ENCODE measurements at regions not wholly inside any gene's neighbourhood (a gene's known extent, or its start where the extent isn't known, plus 50 kb on each side); places are given as distances from the start of the nearest gene placed in this dataset.
"Not testable (repeated sequence)": the region's sequence is repeated elsewhere in the genome, so short reads cannot be mapped to it uniquely, and the experiment has no call there.

DNA sequence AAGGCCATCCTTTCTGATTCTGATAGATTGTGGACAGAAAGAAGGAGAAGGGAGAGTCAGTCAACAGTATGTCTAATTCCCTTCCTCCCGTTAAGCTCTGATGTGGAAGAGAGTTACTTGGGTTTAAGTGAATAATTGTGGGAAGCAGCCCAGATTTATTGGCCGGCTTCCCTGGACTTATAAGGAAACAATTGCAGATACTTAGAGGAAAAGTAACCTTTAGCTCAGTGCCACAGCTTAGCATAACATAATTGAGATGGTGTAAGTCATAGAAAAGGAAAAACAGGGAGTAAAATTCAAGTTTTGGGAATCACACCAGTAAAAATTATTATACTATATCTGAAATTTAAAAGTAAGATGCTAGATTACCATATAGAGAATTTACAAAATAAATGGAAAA is 1475.8 kb downstream of the KHDRBS2 start:
- H3K4me1 Mint-ChIP-seq; H3K36me3 Mint-ChIP-seq (ENCODE audit: low read depth); H3K27ac Mint-ChIP-seq (ENCODE audit: unreplicated experiment); H3K9me3 Mint-ChIP-seq; H3K27me3 Mint-ChIP-seq (ENCODE audit: low read depth); DNase-seq (ENCODE audit: low read depth, low spot score); H3K4me3 Mint-ChIP-seq: not testable (repeated sequence)

DNA sequence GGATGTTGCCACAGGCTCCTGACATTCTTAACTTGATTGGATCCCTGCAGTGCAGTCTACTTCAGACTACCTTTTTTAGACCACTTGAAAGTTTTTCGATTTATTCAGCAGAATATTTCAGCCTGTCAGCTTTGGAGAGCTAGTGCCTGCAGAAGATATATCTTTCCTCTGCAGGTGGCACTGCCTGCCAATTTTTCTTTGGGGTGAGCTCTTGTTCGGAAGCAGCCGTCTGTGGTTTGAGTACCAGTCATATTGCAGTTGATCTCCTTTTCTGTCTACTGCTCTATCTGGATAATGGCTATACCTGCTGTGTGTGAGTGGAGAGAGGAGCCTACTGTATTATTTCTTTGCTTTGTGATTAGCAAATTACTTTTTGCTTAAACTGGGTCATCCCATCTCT is 1486.9 kb downstream of the KHDRBS2 start:
- not testable (repeated sequence) for H3K27ac Mint-ChIP-seq (ENCODE audit: unreplicated experiment)

GRCh38 chr6:60797831-60798230 is 1488.2 kb downstream of the KHDRBS2 start:
- H3K4me3 Mint-ChIP-seq; DNase-seq (ENCODE audit: low read depth, low spot score); H3K36me3 Mint-ChIP-seq (ENCODE audit: low read depth); H3K27ac Mint-ChIP-seq (ENCODE audit: unreplicated experiment); H3K27me3 Mint-ChIP-seq (ENCODE audit: low read depth); H3K9me3 Mint-ChIP-seq: not testable (repeated sequence)
- peaks cover 11% of the 10 kb centered on the region for H3K4me1 Mint-ChIP-seq

More for the DNA sequence above, 1486.9 kb downstream of the KHDRBS2 start:
- DNase-seq (ENCODE audit: low read depth, low spot score); H3K9me3 Mint-ChIP-seq; H3K27me3 Mint-ChIP-seq (ENCODE audit: low read depth); H3K4me3 Mint-ChIP-seq; H3K36me3 Mint-ChIP-seq (ENCODE audit: low read depth): not testable (repeated sequence)
- H3K4me1 Mint-ChIP-seq = peaks cover 11% of the 10 kb centered on the region
- TF ChIP-seq, protein P1, sequence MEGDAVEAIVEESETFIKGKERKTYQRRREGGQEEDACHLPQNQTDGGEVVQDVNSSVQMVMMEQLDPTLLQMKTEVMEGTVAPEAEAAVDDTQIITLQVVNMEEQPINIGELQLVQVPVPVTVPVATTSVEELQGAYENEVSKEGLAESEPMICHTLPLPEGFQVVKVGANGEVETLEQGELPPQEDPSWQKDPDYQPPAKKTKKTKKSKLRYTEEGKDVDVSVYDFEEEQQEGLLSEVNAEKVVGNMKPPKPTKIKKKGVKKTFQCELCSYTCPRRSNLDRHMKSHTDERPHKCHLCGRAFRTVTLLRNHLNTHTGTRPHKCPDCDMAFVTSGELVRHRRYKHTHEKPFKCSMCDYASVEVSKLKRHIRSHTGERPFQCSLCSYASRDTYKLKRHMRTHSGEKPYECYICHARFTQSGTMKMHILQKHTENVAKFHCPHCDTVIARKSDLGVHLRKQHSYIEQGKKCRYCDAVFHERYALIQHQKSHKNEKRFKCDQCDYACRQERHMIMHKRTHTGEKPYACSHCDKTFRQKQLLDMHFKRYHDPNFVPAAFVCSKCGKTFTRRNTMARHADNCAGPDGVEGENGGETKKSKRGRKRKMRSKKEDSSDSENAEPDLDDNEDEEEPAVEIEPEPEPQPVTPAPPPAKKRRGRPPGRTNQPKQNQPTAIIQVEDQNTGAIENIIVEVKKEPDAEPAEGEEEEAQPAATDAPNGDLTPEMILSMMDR (conservative IDR thresholded peaks at IDR 0.05) = peak; percentile 33

- not testable (repeated sequence) for H3K4me3 Mint-ChIP-seq; H3K9me3 Mint-ChIP-seq; H3K27me3 Mint-ChIP-seq (ENCODE audit: low read depth); H3K4me1 Mint-ChIP-seq; H3K27ac Mint-ChIP-seq (ENCODE audit: unreplicated experiment); DNase-seq (ENCODE audit: low read depth, low spot score); H3K36me3 Mint-ChIP-seq (ENCODE audit: low read depth)
Measured at GRCh38 chr6:60789601-60790000, 1496.4 kb downstream of the KHDRBS2 start.

DNA sequence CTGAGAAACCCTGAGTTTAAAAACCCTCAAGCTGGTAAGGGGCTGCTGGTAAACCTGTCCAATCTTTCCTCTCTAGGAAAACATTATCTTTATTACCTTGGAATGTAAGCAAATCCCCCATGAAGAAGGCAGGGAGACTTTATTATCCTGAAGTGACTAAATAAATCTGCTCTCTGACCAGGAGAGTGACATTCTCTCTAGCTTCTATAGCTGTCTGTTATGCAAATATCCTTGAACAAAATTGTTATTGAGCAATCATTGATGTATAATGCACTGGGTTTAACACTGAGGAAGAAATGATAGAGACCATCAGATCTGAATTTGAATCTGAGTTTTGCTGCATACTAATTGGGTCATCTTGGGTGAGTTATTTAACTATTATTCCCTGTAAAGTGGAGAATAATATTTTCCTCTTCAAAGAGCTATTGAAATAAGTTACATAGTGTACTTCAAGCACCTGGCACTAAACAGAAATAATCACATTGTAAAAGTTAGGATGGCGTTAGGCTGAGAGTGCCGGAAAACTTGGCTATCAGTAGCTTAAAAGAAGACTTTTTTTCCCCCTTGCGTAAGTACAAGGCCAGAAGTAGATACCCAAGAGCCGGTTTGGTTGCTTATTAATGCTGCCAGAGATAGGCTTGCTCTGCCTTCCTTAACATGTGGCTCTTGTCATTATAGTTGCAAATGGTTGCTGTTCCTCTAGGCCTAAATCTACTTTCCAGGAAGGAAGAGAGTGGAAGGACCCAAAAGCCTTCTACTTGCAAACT is 1503.1 kb downstream of the KHDRBS2 start:
- H3K9me3 Mint-ChIP-seq = not testable (repeated sequence)

DNA sequence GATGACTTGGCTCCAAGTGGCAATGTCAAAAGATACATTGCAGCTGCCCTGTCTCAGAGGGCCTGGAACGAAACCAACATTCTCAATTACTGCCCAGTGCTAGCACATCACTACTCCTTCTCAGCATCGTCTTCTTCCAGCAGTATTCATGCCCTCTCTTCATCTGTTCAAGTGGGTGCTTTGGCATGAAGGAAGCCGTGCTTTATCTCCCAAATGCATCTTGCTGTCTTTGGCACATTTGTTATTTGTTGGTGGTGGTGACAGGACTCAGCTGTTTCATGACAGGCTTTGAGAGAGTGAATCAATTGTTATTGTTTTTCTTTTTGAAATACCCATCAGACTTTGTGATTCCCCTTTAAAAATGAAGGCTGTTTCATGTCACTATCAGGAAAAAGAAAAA is 1506.4 kb downstream of the KHDRBS2 start:
- not testable (repeated sequence) for H3K4me1 Mint-ChIP-seq; DNase-seq (ENCODE audit: low read depth, low spot score); H3K9me3 Mint-ChIP-seq; H3K27me3 Mint-ChIP-seq (ENCODE audit: low read depth); H3K4me3 Mint-ChIP-seq; H3K36me3 Mint-ChIP-seq (ENCODE audit: low read depth); H3K27ac Mint-ChIP-seq (ENCODE audit: unreplicated experiment)

More for the DNA sequence above, 1503.1 kb downstream of the KHDRBS2 start:
- not testable (repeated sequence) for H3K27me3 Mint-ChIP-seq (ENCODE audit: low read depth); H3K4me1 Mint-ChIP-seq; H3K36me3 Mint-ChIP-seq (ENCODE audit: low read depth); H3K4me3 Mint-ChIP-seq; DNase-seq (ENCODE audit: low read depth, low spot score); H3K27ac Mint-ChIP-seq (ENCODE audit: unreplicated experiment)

- not testable (repeated sequence) for H3K9me3 Mint-ChIP-seq; H3K4me3 Mint-ChIP-seq; H3K27ac Mint-ChIP-seq (ENCODE audit: unreplicated experiment); DNase-seq (ENCODE audit: low read depth, low spot score); H3K36me3 Mint-ChIP-seq (ENCODE audit: low read depth); H3K4me1 Mint-ChIP-seq; H3K27me3 Mint-ChIP-seq (ENCODE audit: low read depth)
Measured at GRCh38 chr6:60767791-60768499, 1518.1 kb downstream of the KHDRBS2 start.

DNA sequence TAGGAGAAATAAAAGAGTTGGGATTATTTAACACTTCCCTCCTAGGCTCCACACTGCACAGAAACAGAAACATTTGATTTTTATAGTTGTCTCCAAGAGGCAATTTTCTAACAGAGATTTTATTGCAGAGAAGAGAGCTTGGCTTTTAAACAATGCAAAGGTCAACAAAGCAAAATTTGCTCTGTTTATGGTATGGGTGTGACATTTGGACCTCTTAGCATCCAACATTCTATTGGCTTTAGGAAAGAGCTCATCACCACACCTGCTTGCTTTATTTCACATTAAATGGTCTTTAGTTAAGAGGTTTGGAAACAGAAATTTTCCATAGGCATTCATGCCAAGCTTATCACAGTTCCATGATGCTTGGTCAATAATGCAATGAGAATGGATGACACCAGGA is 1520.7 kb downstream of the KHDRBS2 start:
- not testable (repeated sequence) for H3K27me3 Mint-ChIP-seq (ENCODE audit: low read depth); H3K9me3 Mint-ChIP-seq; H3K27ac Mint-ChIP-seq (ENCODE audit: unreplicated experiment); H3K4me3 Mint-ChIP-seq; H3K36me3 Mint-ChIP-seq (ENCODE audit: low read depth); DNase-seq (ENCODE audit: low read depth, low spot score); H3K4me1 Mint-ChIP-seq

GRCh38 chr6:60763464-60764080 is 1522.5 kb downstream of the KHDRBS2 start:
- not testable (repeated sequence) for H3K4me3 Mint-ChIP-seq, H3K4me1 Mint-ChIP-seq

DNA sequence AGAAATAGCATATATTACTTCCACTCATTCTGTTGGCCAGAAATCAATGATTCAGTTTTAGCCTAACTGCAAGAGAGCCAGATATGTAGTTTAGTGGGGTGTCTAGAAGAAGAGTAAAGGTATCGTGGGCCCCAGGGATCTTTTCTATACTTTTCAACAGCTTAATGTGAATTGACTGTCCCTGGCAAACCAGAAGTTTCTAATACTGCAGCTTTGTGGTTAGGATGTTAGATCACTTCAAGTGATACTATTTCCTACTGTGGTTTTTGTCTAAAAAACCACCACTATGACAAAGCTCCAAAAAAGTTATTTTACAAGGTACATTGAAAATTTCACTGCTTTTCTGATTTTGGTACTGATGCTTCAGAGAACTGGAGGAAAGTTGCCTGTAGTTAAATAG is 1525.1 kb downstream of the KHDRBS2 start:
- not testable (repeated sequence) for H3K36me3 Mint-ChIP-seq (ENCODE audit: low read depth); H3K27me3 Mint-ChIP-seq (ENCODE audit: low read depth); H3K4me1 Mint-ChIP-seq

More at GRCh38 chr6:60763464-60764080, 1522.5 kb downstream of the KHDRBS2 start:
- H3K36me3 Mint-ChIP-seq (ENCODE audit: low read depth); H3K9me3 Mint-ChIP-seq; H3K27ac Mint-ChIP-seq (ENCODE audit: unreplicated experiment); H3K27me3 Mint-ChIP-seq (ENCODE audit: low read depth); DNase-seq (ENCODE audit: low read depth, low spot score): not testable (repeated sequence)

GRCh38 chr6:60759149-60759825 is 1526.7 kb downstream of the KHDRBS2 start:
- H3K27me3 Mint-ChIP-seq (ENCODE audit: low read depth); H3K9me3 Mint-ChIP-seq; DNase-seq (ENCODE audit: low read depth, low spot score); H3K4me1 Mint-ChIP-seq; H3K36me3 Mint-ChIP-seq (ENCODE audit: low read depth); H3K4me3 Mint-ChIP-seq; H3K27ac Mint-ChIP-seq (ENCODE audit: unreplicated experiment): not testable (repeated sequence)

More for the DNA sequence above, 1525.1 kb downstream of the KHDRBS2 start:
- not testable (repeated sequence) for H3K4me3 Mint-ChIP-seq; H3K27ac Mint-ChIP-seq (ENCODE audit: unreplicated experiment); H3K9me3 Mint-ChIP-seq; DNase-seq (ENCODE audit: low read depth, low spot score)

DNA sequence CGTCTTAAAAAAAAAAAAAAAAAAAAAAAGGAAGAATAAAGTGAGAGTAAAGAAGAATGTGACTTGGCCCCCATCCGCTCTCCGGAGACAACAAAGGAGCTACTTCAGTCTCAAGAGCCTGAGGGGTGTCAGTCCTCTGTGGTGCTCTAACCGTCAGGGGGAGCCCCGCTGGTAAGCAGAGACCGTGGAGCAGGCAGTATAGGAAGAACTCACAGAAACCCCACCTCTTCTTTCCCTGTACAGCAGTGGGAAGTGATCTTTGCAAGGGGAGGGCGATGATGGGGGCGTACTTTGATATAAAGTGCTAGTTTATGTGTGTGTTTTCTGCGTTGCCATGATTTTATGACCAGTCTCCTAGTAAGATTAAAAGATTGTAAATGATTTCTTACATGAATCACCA is 1527.3 kb downstream of the KHDRBS2 start:
- H3K4me3 Mint-ChIP-seq; H3K4me1 Mint-ChIP-seq; H3K9me3 Mint-ChIP-seq; H3K36me3 Mint-ChIP-seq (ENCODE audit: low read depth); DNase-seq (ENCODE audit: low read depth, low spot score); H3K27me3 Mint-ChIP-seq (ENCODE audit: low read depth); H3K27ac Mint-ChIP-seq (ENCODE audit: unreplicated experiment): not testable (repeated sequence)

Measured in neural crest cell (in vitro differentiated cells).